HEK293 (cell line): ENCODE measurements at regions not wholly inside any gene's neighbourhood (a gene's known extent, or its start where the extent isn't known, plus 50 kb on each side); places are given as distances from the start of the nearest gene placed in this dataset.

ENCODE experiments used
- GLI2 ChIP-seq: fragments of 450-650 bp; formaldehyde crosslinking; IDR thresholded peaks from 2 replicates; pipeline ENCODE4; 2017; ENCODE audit warnings: missing biosample characterization, missing genetic modification characterization, low read depth, borderline replicate concordance
- GLIS2 ChIP-seq: fragments of 450-650 bp; formaldehyde crosslinking; IDR thresholded peaks from 2 replicates; pipeline ENCODE4 v1.5.1; 2016; ENCODE audit warnings: missing biosample characterization, missing genetic modification characterization
- KLF1 ChIP-seq: fragments of 450-650 bp; formaldehyde crosslinking; IDR thresholded peaks from 2 replicates; pipeline ENCODE4 v1.5.1; 2016; ENCODE audit warnings: missing biosample characterization, missing genetic modification characterization
- KLF7 ChIP-seq: fragments of 450-650 bp; formaldehyde crosslinking; IDR thresholded peaks from 2 replicates; pipeline ENCODE4 v1.5.1; 2016; ENCODE audit warnings: missing biosample characterization, missing genetic modification characterization, borderline replicate concordance
- SETDB1 ChIP-seq: IDR thresholded peaks from one replicate; pipeline ENCODE4 v1.6.1; 2017; ENCODE audit warnings: mild to moderate bottlenecking, low read length, moderate library complexity, mixed read lengths; ENCODE audit not compliant: insufficient read length
- SP2 ChIP-seq: fragments of 450-650 bp; formaldehyde crosslinking; IDR thresholded peaks from 2 replicates; pipeline ENCODE4 v1.5.1; 2016; ENCODE audit warnings: missing biosample characterization, missing genetic modification characterization
- TRIM28 ChIP-seq: IDR thresholded peaks from 2 replicates; pipeline ENCODE4 v1.6.1; 2011; ENCODE audit warnings: low read length, control low read depth, borderline replicate concordance
- ZBTB1 ChIP-seq: fragments of 450-650 bp; formaldehyde crosslinking; IDR thresholded peaks from 2 replicates; pipeline ENCODE4 v1.5.1; 2016; ENCODE audit warnings: missing biosample characterization, missing genetic modification characterization
- ZNF157 ChIP-seq: fragments of 450-650 bp; formaldehyde crosslinking; IDR thresholded peaks from 2 replicates; pipeline ENCODE4 v1.5.1; 2016; ENCODE audit warnings: missing biosample characterization, missing genetic modification characterization
- ZNF223 ChIP-seq: fragments of 450-650 bp; formaldehyde crosslinking; IDR thresholded peaks from 2 replicates; pipeline ENCODE4 v1.5.1; 2016; ENCODE audit warnings: missing biosample characterization, missing genetic modification characterization
- ZNF24 ChIP-seq: fragments of 450-650 bp; formaldehyde crosslinking; IDR thresholded peaks from 2 replicates; pipeline ENCODE4 v1.5.1; 2016; ENCODE audit warnings: missing biosample characterization, missing genetic modification characterization
- ZNF324 ChIP-seq: fragments of 450-650 bp; formaldehyde crosslinking; IDR thresholded peaks from 2 replicates; pipeline ENCODE4 v1.5.1; 2016; ENCODE audit warnings: missing biosample characterization, missing genetic modification characterization
- ZNF501 ChIP-seq: fragments of 450-650 bp; formaldehyde crosslinking; IDR thresholded peaks from 2 replicates; pipeline ENCODE4 v1.5.1; 2016; ENCODE audit warnings: missing biosample characterization, missing genetic modification characterization
- ZNF76 ChIP-seq: fragments of 450-650 bp; formaldehyde crosslinking; IDR thresholded peaks from 2 replicates; pipeline ENCODE4; 2016; ENCODE audit warnings: low read depth, missing biosample characterization, missing genetic modification characterization, borderline replicate concordance
- ZSCAN16 ChIP-seq: fragments of 450-650 bp; formaldehyde crosslinking; IDR thresholded peaks from 2 replicates; pipeline ENCODE4 v1.5.1; 2016; ENCODE audit warnings: missing biosample characterization, missing genetic modification characterization
- ZSCAN30 ChIP-seq: fragments of 450-650 bp; IDR thresholded peaks from 2 replicates; pipeline ENCODE4 v1.5.1; 2018; ENCODE audit warnings: missing biosample characterization, mild to moderate bottlenecking, missing genetic modification characterization, moderate library complexity
- ZXDB ChIP-seq: fragments of 450-650 bp; formaldehyde crosslinking; IDR thresholded peaks from 2 replicates; pipeline ENCODE4 v1.5.1; 2016; ENCODE audit warnings: missing biosample characterization, missing genetic modification characterization
- TF ChIP-seq, protein P1 (sequence below): fragments of 450-650 bp; formaldehyde crosslinking; IDR thresholded peaks from 2 replicates; pipeline ENCODE4 v1.5.1; 2016; ENCODE audit warnings: missing biosample characterization, missing genetic modification characterization
- TF ChIP-seq, protein P2 (sequence below): fragments of 450-650 bp; formaldehyde crosslinking; IDR thresholded peaks from 2 replicates; pipeline ENCODE4 v1.5.1; 2016; ENCODE audit warnings: missing biosample characterization, missing genetic modification characterization
- TF ChIP-seq, protein P3 (sequence below): fragments of 450-650 bp; formaldehyde crosslinking; IDR thresholded peaks from 2 replicates; pipeline ENCODE4 v1.5.1; 2016; ENCODE audit warnings: missing biosample characterization, missing genetic modification characterization, borderline replicate concordance
- TF ChIP-seq, protein P4 (sequence below): fragments of 450-650 bp; formaldehyde crosslinking; IDR thresholded peaks from 2 replicates; pipeline ENCODE4; 2016; ENCODE audit warnings: missing biosample characterization, missing genetic modification characterization
- TF ChIP-seq, protein P5 (sequence below): fragments of 450-650 bp; formaldehyde crosslinking; conservative IDR thresholded peaks from 2 replicates; pipeline ENCODE4 v1.5.1; 2016; ENCODE audit warnings: low read depth, missing biosample characterization, missing genetic modification characterization

DNA sequence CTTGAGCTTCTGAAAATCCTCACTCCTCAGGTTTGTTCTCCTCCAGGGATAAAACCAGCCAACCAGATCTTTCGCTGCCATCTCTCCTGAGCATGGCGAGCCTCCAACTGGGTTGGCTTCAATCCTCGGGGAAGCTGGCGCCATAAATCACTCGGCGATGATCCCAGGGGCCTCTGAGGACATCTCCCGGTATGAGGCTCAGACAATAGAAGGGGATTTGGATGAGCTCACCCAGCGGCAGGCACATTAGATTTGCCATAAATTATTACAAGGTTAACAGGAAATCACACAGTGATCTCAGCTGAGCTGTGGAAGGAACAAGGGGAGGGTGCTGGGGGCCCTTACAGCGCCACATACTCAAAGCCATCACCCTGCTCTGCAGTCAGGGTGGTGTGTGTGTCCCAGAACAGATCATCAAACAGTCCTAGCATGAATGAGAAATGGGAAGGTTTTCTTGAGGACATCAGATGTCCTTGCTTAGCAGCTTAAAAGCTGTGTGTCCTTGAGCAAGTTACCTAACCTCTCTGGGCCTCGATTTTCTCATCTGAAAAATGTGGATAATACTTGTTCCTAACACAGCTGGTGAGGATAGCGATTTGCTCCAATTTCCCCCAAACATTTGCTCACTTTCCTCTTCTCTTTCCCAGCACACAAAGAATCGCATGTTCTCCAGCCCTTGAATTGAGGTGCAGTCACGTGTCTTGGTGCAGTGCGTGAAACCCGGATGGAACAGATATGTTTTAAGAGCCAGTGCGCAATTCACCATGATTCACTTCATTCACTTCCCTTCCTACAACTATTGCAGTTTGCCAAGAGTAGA, 142.8 kb downstream of the SCARB1 start (continued):
- TF ChIP-seq, protein P1, sequence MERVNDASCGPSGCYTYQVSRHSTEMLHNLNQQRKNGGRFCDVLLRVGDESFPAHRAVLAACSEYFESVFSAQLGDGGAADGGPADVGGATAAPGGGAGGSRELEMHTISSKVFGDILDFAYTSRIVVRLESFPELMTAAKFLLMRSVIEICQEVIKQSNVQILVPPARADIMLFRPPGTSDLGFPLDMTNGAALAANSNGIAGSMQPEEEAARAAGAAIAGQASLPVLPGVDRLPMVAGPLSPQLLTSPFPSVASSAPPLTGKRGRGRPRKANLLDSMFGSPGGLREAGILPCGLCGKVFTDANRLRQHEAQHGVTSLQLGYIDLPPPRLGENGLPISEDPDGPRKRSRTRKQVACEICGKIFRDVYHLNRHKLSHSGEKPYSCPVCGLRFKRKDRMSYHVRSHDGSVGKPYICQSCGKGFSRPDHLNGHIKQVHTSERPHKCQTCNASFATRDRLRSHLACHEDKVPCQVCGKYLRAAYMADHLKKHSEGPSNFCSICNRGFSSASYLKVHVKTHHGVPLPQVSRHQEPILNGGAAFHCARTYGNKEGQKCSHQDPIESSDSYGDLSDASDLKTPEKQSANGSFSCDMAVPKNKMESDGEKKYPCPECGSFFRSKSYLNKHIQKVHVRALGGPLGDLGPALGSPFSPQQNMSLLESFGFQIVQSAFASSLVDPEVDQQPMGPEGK (tag by site-specific recombination) = peak; percentile 92
- TF ChIP-seq, protein P2, sequence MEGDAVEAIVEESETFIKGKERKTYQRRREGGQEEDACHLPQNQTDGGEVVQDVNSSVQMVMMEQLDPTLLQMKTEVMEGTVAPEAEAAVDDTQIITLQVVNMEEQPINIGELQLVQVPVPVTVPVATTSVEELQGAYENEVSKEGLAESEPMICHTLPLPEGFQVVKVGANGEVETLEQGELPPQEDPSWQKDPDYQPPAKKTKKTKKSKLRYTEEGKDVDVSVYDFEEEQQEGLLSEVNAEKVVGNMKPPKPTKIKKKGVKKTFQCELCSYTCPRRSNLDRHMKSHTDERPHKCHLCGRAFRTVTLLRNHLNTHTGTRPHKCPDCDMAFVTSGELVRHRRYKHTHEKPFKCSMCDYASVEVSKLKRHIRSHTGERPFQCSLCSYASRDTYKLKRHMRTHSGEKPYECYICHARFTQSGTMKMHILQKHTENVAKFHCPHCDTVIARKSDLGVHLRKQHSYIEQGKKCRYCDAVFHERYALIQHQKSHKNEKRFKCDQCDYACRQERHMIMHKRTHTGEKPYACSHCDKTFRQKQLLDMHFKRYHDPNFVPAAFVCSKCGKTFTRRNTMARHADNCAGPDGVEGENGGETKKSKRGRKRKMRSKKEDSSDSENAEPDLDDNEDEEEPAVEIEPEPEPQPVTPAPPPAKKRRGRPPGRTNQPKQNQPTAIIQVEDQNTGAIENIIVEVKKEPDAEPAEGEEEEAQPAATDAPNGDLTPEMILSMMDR = no peak
- TF ChIP-seq ZNF76 (tag by site-specific recombination) = peak; percentile 32; the same call in 1 of the 2 replicates
- peak; percentile 79; the same call in 1 of the 2 replicates for TF ChIP-seq ZNF24 (tag by site-specific recombination)
- no peak; the same call in 1 of the 2 replicates for TF ChIP-seq GLI2 (tag by site-specific recombination)
- peak; percentile 88 for TF ChIP-seq ZSCAN16 (tag by site-specific recombination)
- TF ChIP-seq, protein P3, sequence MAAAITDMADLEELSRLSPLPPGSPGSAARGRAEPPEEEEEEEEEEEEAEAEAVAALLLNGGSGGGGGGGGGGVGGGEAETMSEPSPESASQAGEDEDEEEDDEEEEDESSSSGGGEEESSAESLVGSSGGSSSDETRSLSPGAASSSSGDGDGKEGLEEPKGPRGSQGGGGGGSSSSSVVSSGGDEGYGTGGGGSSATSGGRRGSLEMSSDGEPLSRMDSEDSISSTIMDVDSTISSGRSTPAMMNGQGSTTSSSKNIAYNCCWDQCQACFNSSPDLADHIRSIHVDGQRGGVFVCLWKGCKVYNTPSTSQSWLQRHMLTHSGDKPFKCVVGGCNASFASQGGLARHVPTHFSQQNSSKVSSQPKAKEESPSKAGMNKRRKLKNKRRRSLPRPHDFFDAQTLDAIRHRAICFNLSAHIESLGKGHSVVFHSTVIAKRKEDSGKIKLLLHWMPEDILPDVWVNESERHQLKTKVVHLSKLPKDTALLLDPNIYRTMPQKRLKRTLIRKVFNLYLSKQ (tag by site-specific recombination) = no peak
- no peak for TF ChIP-seq ZNF223 (tag by site-specific recombination)
- TF ChIP-seq, protein P4, sequence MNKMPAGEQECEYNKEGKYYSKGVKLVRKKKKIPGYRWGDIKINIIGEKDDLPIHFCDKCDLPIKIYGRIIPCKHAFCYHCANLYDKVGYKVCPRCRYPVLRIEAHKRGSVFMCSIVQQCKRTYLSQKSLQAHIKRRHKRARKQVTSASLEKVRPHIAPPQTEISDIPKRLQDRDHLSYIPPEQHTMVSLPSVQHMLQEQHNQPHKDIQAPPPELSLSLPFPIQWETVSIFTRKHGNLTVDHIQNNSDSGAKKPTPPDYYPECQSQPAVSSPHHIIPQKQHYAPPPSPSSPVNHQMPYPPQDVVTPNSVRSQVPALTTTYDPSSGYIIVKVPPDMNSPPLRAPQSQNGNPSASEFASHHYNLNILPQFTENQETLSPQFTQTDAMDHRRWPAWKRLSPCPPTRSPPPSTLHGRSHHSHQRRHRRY (tag by site-specific recombination) = 0 out of 2 replicates have a peak, but pooled peaks have one; percentile 60
- TF ChIP-seq GLIS2 = peak; percentile 60
- 0 out of 2 replicates have a peak, but pooled peaks have one; percentile 57 for TF ChIP-seq ZBTB1 (tag by site-specific recombination)
- TF ChIP-seq KLF7 (tag by site-specific recombination) = no peak
- TF ChIP-seq SETDB1 = peak; percentile 59
- TF ChIP-seq KLF1 (tag by site-specific recombination) = no peak
- peak; percentile 71; the same call in 1 of the 2 replicates for TF ChIP-seq ZNF501
- no peak for TF ChIP-seq ZNF157 (tag by site-specific recombination)
- peak; percentile 89 for TF ChIP-seq ZXDB
- TF ChIP-seq ZNF324 (tag by site-specific recombination) = peak; percentile 94
- TF ChIP-seq, protein P5, sequence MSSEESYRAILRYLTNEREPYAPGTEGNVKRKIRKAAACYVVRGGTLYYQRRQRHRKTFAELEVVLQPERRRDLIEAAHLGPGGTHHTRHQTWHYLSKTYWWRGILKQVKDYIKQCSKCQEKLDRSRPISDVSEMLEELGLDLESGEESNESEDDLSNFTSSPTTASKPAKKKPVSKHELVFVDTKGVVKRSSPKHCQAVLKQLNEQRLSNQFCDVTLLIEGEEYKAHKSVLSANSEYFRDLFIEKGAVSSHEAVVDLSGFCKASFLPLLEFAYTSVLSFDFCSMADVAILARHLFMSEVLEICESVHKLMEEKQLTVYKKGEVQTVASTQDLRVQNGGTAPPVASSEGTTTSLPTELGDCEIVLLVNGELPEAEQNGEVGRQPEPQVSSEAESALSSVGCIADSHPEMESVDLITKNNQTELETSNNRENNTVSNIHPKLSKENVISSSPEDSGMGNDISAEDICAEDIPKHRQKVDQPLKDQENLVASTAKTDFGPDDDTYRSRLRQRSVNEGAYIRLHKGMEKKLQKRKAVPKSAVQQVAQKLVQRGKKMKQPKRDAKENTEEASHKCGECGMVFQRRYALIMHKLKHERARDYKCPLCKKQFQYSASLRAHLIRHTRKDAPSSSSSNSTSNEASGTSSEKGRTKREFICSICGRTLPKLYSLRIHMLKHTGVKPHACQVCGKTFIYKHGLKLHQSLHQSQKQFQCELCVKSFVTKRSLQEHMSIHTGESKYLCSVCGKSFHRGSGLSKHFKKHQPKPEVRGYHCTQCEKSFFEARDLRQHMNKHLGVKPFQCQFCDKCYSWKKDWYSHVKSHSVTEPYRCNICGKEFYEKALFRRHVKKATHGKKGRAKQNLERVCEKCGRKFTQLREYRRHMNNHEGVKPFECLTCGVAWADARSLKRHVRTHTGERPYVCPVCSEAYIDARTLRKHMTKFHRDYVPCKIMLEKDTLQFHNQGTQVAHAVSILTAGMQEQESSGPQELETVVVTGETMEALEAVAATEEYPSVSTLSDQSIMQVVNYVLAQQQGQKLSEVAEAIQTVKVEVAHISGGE (tag by site-specific recombination) = no peak
- TF ChIP-seq ZSCAN30 = peak; percentile 43; the same call in 1 of the 2 replicates
- peak; percentile 57 for TF ChIP-seq SP2 (tag by site-specific recombination)
- TF ChIP-seq TRIM28 = 0 out of 2 replicates have a peak, but pooled peaks have one; percentile 4
